Hepatocyte (in vitro differentiated cells): ENCODE measurements at regions not wholly inside any gene's neighbourhood (a gene's known extent, or its start where the extent isn't known, plus 50 kb on each side); places are given as distances from the start of the nearest gene placed in this dataset.

Source experiments
- DNase-seq: peaks from one replicate; pipeline ENCODE4 v3.0.0-alpha.2; 2016; ENCODE audit warnings: low spot score
- H2AFZ ChIP-seq: fragments of 200-600 bp; sonication (generic); 2 replicates; pipeline ENCODE4 v1.6.0; 2016; ENCODE audit warnings: antibody characterized with exemption, mild to moderate bottlenecking
- H3K27ac ChIP-seq: fragments of 200-600 bp; sonication (generic); 2 replicates; pipeline ENCODE4 v1.5.1; 2016; ENCODE audit warnings: mild to moderate bottlenecking
- H3K27me3 ChIP-seq: fragments of 200-600 bp; sonication (generic); 2 replicates; pipeline ENCODE4 v1.6.1; 2016
- H3K36me3 ChIP-seq: fragments of 200-600 bp; sonication (generic); replicated peaks from 2 replicates; pipeline ENCODE4 v1.5.1; 2016; ENCODE audit warnings: low read depth; ENCODE audit not compliant: insufficient read depth
- H3K4me1 ChIP-seq: fragments of 200-600 bp; sonication (generic); 2 replicates; pipeline ENCODE4 v1.5.1; 2016; ENCODE audit warnings: mild to moderate bottlenecking, moderate library complexity; ENCODE audit not compliant: insufficient read depth
- H3K4me2 ChIP-seq: fragments of 200-600 bp; sonication (generic); 2 replicates; pipeline ENCODE4 v1.6.0; 2016
- H3K4me3 ChIP-seq: fragments of 200-600 bp; sonication (generic); 2 replicates; pipeline ENCODE4 v1.5.1; 2016; ENCODE audit warnings: mild to moderate bottlenecking
- H3K79me2 ChIP-seq: fragments of 200-600 bp; sonication (generic); 2 replicates; pipeline ENCODE4 v1.6.0; 2017; ENCODE audit warnings: mild to moderate bottlenecking
- H3K9me2 ChIP-seq: fragments of 200-600 bp; sonication (generic); replicated peaks from 2 replicates; pipeline ENCODE4 v1.6.0; 2017; ENCODE audit warnings: mild to moderate bottlenecking; ENCODE audit not compliant: insufficient read depth
- H3K9me3 ChIP-seq: fragments of 200-600 bp; sonication (generic); 2 replicates; pipeline ENCODE4 v1.5.1; 2016; ENCODE audit warnings: low read depth, mild to moderate bottlenecking
- H4K20me1 ChIP-seq: fragments of 200-600 bp; sonication (generic); 2 replicates; pipeline ENCODE4 v1.6.0; 2016; ENCODE audit warnings: mild to moderate bottlenecking; ENCODE audit not compliant: insufficient read depth, poor library complexity, severe bottlenecking
- CTCF ChIP-seq: fragments of 200-600 bp; sonication (generic); IDR thresholded peaks from 2 replicates; pipeline ENCODE4 v1.5.1; 2016; ENCODE audit warnings: antibody characterized with exemption, mild to moderate bottlenecking; ENCODE audit not compliant: poor library complexity
- EZH2 ChIP-seq: fragments of 200-600 bp; sonication (generic); IDR thresholded peaks from 2 replicates; pipeline ENCODE4 v1.6.1; 2016; ENCODE audit warnings: antibody characterized with exemption, mild to moderate bottlenecking, borderline replicate concordance
- EZH2phosphoT487 ChIP-seq: fragments of 200-600 bp; sonication (generic); IDR thresholded peaks from one replicate; pipeline ENCODE4 v1.6.1; 2018; ENCODE audit warnings: antibody characterized with exemption, mild to moderate bottlenecking, low read depth, moderate library complexity; ENCODE audit not compliant: unreplicated experiment, severe bottlenecking
- WGBS: methylation state at CpG from one replicate; pipeline ENCODE4 v1.1.6; 2016; ENCODE audit warnings: low lambda C conversion rate; ENCODE audit errors: missing lambda C conversion rate; 5-methylcytosine and 5-hydroxymethylcytosine counted together

- Histone ChIP-seq H3K27me3 (no peaks in the 10 kb centered on the region), H3K36me3 (no peaks in the 10 kb centered on the region), H2AFZ (no peak overlapping the region), H3K9me3 (no peaks in the 10 kb centered on the region), H3K4me2 (no peak overlapping the region), H4K20me1 (no peaks in the 10 kb centered on the region), H3K4me1 (no peaks in the 10 kb centered on the region), H3K79me2 (no peaks in the 10 kb centered on the region), H3K4me3 (no peak overlapping the region), H3K9me2 (no peaks in the 10 kb centered on the region), H3K27ac (no peak overlapping the region)
- TF ChIP-seq EZH2phosphoT487: no peak
- TF ChIP-seq CTCF: no peak
- no peak for TF ChIP-seq EZH2
- DNase-seq: no peak
- 81% methylated on average over 2 of the region's 2 CpGs for WGBS
These were observed 94.9 kb upstream of the PJA1 start for GRCh38 chrX:69260169-69260568.

- Histone ChIP-seq H3K4me3 (no peak overlapping the region), H3K79me2 (no peaks in the 10 kb centered on the region), H3K36me3 (no peaks in the 10 kb centered on the region), H4K20me1 (no peaks in the 10 kb centered on the region), H3K9me2 (no peaks in the 10 kb centered on the region), H3K4me1 (no peaks in the 10 kb centered on the region), H3K27me3 (no peaks in the 10 kb centered on the region), H3K4me2 (no peak overlapping the region), H2AFZ (no peak overlapping the region), H3K27ac (no peak overlapping the region), H3K9me3 (no peaks in the 10 kb centered on the region)
- DNase-seq: no peak
- TF ChIP-seq EZH2: no peak
- TF ChIP-seq EZH2phosphoT487: no peak
- 71% methylated on average over 4 of the region's 4 CpGs for WGBS
These were observed 93.6 kb upstream of the PJA1 start for GRCh38 chrX:69258893-69259292.

GRCh38 chrX:69257499-69258127 lies 92.4 kb upstream of the PJA1 start:
- no peak for TF ChIP-seq EZH2phosphoT487
- TF ChIP-seq EZH2: no peak
- TF ChIP-seq CTCF: no peak
- H3K4me3 ChIP-seq: no peak overlapping the region
- no peaks in the 10 kb centered on the region for H3K27me3 ChIP-seq
- H3K4me1 ChIP-seq: no peaks in the 10 kb centered on the region
- no peaks in the 10 kb centered on the region for H4K20me1 ChIP-seq
- no peaks in the 10 kb centered on the region for H3K79me2 ChIP-seq
- no peak overlapping the region for H3K27ac ChIP-seq
- no peaks in the 10 kb centered on the region for H3K9me2 ChIP-seq
- H2AFZ ChIP-seq: no peak overlapping the region
- DNase-seq: no peak
- no peaks in the 10 kb centered on the region for H3K9me3 ChIP-seq
- no peaks in the 10 kb centered on the region for H3K36me3 ChIP-seq
- 64% methylated on average over 5 of the region's 5 CpGs for WGBS
- H3K4me2 ChIP-seq: no peak overlapping the region

- Histone ChIP-seq H3K9me2 (no peaks in the 10 kb centered on the region), H3K4me3 (no peak overlapping the region), H3K36me3 (no peaks in the 10 kb centered on the region), H3K27me3 (no peaks in the 10 kb centered on the region), H3K27ac (no peak overlapping the region), H3K9me3 (no peaks in the 10 kb centered on the region), H3K4me1 (no peaks in the 10 kb centered on the region), H4K20me1 (no peaks in the 10 kb centered on the region), H3K4me2 (no peak overlapping the region), H2AFZ (no peak overlapping the region), H3K79me2 (no peaks in the 10 kb centered on the region)
- DNase-seq: no peak
- TF ChIP-seq EZH2phosphoT487: no peak
- no peak for TF ChIP-seq EZH2
- TF ChIP-seq CTCF: no peak
These were observed 91.0 kb upstream of the PJA1 start for GRCh38 chrX:69256291-69256565.
